ENCODE measurements at regions not wholly inside any gene's neighbourhood (a gene's known extent, or its start where the extent isn't known, plus 50 kb on each side); places are given as distances from the start of the nearest gene placed in this dataset.

DNA sequence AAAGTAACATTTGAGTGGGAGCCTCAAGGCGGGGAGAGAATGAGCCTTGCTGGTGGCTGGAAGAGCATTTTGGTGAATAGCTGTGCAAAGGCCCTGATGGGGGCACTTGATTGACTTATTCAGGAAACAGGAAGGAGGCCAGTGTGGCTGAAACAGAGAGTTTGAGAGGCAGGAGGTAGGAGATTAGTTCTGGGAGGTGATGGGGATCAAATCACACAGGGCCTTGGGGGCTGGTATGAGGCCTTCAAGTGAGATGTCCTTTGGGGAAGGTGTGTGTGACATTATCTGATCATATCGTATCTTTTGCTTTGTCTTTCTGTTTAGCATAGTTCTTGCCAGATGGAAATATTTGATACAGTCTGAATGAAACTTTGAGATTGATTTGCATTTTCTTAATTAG is 172.3 kb downstream of the TENT4A start:
- DNase-seq (ENCODE audit: low read depth in 1 of 2, low spot score in 1 of 2): no peak
- TF ChIP-seq, protein P1, sequence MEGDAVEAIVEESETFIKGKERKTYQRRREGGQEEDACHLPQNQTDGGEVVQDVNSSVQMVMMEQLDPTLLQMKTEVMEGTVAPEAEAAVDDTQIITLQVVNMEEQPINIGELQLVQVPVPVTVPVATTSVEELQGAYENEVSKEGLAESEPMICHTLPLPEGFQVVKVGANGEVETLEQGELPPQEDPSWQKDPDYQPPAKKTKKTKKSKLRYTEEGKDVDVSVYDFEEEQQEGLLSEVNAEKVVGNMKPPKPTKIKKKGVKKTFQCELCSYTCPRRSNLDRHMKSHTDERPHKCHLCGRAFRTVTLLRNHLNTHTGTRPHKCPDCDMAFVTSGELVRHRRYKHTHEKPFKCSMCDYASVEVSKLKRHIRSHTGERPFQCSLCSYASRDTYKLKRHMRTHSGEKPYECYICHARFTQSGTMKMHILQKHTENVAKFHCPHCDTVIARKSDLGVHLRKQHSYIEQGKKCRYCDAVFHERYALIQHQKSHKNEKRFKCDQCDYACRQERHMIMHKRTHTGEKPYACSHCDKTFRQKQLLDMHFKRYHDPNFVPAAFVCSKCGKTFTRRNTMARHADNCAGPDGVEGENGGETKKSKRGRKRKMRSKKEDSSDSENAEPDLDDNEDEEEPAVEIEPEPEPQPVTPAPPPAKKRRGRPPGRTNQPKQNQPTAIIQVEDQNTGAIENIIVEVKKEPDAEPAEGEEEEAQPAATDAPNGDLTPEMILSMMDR (IDR thresholded peaks at IDR 0.05; ENCODE audit: low read depth, low read length): no peak
- Histone ChIP-seq H3K9me3 (ENCODE audit: low read depth) (no peaks in the 10 kb centered on the region), H3K4me1 (ENCODE audit: low read depth) (no peaks in the 10 kb centered on the region), H3K27me3 (no peaks in the 10 kb centered on the region), H3K4me3 (no peak overlapping the region), H3K27ac (no peak overlapping the region), H3K36me3 (no peaks in the 10 kb centered on the region)

DNA sequence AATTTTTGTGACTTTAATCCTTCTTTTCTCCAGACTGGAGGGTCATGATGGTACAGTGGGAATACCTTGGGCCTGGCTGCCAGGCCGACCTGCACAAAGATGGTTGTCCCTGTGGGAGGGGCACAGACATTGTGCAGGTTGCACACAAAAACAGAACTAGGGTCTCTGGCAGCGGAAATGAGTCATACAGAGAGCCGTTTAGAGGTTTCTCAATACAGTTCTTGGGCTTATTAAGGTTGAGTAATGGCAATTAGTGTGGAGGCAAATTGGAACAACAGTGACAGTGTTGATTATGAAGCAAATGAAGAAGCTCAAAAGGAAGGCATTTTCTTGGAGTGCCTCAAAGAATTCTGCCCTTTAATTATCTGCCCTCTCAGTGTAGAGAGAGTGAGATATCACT is 173.6 kb downstream of the TENT4A start:
- Histone ChIP-seq H3K9me3 (ENCODE audit: low read depth) (no peaks in the 10 kb centered on the region), H3K36me3 (no peaks in the 10 kb centered on the region), H3K27me3 (no peaks in the 10 kb centered on the region), H3K4me1 (ENCODE audit: low read depth) (no peaks in the 10 kb centered on the region), H3K27ac (no peak overlapping the region), H3K4me3 (no peak overlapping the region)
- TF ChIP-seq, protein P1 (IDR thresholded peaks at IDR 0.05; ENCODE audit: low read depth, low read length): no peak
- no peak for DNase-seq (ENCODE audit: low read depth in 1 of 2, low spot score in 1 of 2)

DNA sequence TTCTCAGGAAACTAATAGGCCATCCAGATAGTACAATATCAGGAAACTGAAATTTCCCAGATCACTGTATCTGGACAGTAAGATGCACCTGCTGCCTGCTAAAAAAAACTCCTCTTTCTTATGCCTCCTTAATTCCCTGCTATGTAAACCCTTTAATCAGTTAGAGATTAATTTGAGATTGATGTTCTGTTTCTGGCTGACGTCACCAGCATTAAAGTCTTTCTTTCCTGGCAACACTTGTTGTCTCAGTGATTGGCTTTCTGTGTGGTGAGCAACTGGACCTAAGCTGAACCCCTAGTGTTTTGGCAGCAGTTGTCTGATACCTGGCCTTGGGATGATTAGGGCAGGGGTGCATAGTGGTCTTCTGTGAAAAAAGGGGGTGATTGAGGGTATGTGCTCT is 175.8 kb downstream of the TENT4A start:
- H3K27ac ChIP-seq: no peak overlapping the region

DNA sequence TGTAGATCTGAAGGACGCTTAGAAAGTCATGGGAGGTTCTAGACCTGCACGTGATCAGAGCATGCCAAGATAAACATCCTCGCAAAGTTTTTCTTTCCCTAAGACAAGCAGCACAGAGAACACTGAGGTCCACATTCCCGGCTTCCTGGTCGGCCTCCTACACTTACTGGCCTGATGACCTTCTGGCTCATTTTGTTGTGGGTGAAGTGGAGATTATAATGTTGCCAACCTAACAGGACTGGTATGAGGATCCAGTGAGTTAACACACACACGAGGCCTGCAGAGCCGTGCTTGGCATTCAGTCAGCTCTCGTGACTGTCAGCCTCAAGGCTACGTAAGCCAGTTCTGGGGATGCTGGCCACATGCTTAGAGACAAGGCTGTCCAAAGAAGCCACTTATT is 186.0 kb downstream of the TENT4A start:
- no peak for DNase-seq (ENCODE audit: low read depth in 1 of 2, low spot score in 1 of 2)
- TF ChIP-seq, protein P1 (IDR thresholded peaks at IDR 0.05; ENCODE audit: low read depth, low read length): no peak
- H3K4me1 ChIP-seq (ENCODE audit: low read depth): no peaks in the 10 kb centered on the region
- H3K4me3 ChIP-seq: no peak overlapping the region
- H3K27me3 ChIP-seq: no peaks in the 10 kb centered on the region
- H3K9me3 ChIP-seq (ENCODE audit: low read depth): no peaks in the 10 kb centered on the region
- H3K27ac ChIP-seq: no peak overlapping the region
- no peaks in the 10 kb centered on the region for H3K36me3 ChIP-seq

More for the DNA sequence above, 175.8 kb downstream of the TENT4A start:
- Histone ChIP-seq H3K27me3 (no peaks in the 10 kb centered on the region), H3K4me1 (ENCODE audit: low read depth) (no peaks in the 10 kb centered on the region), H3K9me3 (ENCODE audit: low read depth) (no peaks in the 10 kb centered on the region), H3K4me3 (no peak overlapping the region), H3K36me3 (no peaks in the 10 kb centered on the region)
- DNase-seq (ENCODE audit: low read depth in 1 of 2, low spot score in 1 of 2): no peak
- TF ChIP-seq, protein P1 (IDR thresholded peaks at IDR 0.05; ENCODE audit: low read depth, low read length): no peak

DNA sequence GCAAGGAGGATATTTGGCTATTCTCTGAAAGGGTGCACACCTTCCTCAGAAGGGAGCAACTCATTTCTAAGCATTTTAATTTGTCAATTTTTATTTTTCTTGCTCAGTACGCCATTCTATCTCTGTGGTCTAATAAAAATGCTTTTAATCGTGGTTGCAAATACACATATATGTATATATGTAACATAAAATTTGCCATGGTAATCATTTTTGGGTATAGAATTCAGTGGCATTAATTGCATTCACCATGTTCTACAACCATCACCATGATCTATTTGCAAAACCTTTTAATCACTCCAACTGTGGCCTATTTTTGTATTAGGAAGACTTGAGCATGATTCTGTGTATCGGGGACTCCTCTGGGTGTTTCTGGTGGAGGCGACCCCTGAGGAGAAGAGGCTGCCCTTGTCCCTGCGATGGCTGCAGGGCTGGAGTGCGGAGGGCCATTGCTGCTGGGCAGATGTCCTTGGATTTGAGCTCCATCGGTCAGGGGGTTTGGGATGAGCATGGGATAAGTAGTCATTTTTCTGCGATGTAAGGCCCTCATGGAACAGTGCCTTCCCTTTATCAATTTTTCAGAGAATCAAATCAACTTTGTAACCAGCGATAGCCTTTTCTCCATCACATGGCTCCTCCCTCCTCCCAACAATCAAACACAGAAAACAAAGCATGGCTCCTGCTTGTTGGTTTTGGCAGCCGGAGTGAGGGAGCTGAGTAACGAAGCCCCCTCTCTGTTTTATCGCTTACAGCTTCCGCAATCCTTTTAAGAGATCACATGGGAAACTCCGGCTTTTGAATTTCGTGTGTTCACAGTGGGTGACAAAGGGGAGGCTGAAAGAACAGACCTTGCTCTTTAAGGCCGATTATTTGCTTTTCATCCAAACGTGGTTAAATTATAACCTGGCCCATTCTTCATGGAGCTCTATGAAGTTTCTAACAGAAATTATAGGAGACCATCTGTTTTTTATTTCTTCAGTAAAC is 187.3 kb downstream of the TENT4A start:
- Histone ChIP-seq H3K4me1 (ENCODE audit: low read depth) (no peaks in the 10 kb centered on the region), H3K9me3 (ENCODE audit: low read depth) (no peaks in the 10 kb centered on the region), H3K36me3 (no peaks in the 10 kb centered on the region), H3K27me3 (no peaks in the 10 kb centered on the region), H3K4me3 (no peak overlapping the region), H3K27ac (no peak overlapping the region)
- DNase-seq (ENCODE audit: low read depth in 1 of 2, low spot score in 1 of 2): no peak
- TF ChIP-seq, protein P1 (IDR thresholded peaks at IDR 0.05; ENCODE audit: low read depth, low read length): no peak
